Stimulated activated CD4-positive, alpha-beta T cell treated with anti-CD3 and anti-CD28 coated beads, TNF-alpha, amount 100 ng/mL, for 1 hour (primary cell): ENCODE measurements at regions not wholly inside any gene's neighbourhood (a gene's known extent, or its start where the extent isn't known, plus 50 kb on each side); places are given as distances from the start of the nearest gene placed in this dataset.

Experiments used
- DNase-seq, 3 donors: peaks; one replicate each; pipeline ENCODE4 v3.0.0-alpha.2; 2020; ENCODE audit warnings: low read depth in 3 of 3, low spot score in 1 of 3

- DNase-seq = no peak
Observed at GRCh38 chr3:170753421-170754310, 116.3 kb downstream of the RPL22L1 start.

GRCh38 chr3:170752571-170753155 lies 117.3 kb downstream of the RPL22L1 start:
- DNase-seq = no peak

GRCh38 chr3:170751899-170752293 lies 118.1 kb downstream of the RPL22L1 start:
- no peak for DNase-seq

GRCh38 chr3:170751083-170751898 lies 118.7 kb downstream of the RPL22L1 start:
- DNase-seq = no peak

GRCh38 chr3:170750478-170750830 lies 119.5 kb downstream of the RPL22L1 start:
- DNase-seq = no peak

GRCh38 chr3:170749765-170750477 lies 120.1 kb downstream of the RPL22L1 start:
- DNase-seq = no peak

GRCh38 chr3:170749185-170749584 lies 120.8 kb downstream of the RPL22L1 start:
- no peak for DNase-seq

- no peak for DNase-seq
Observed at GRCh38 chr3:170746175-170746942, 123.6 kb downstream of the RPL22L1 start.

GRCh38 chr3:170745211-170745718 lies 124.7 kb downstream of the RPL22L1 start:
- DNase-seq = no peak

GRCh38 chr3:170741756-170742529 lies 128.1 kb downstream of the RPL22L1 start:
- DNase-seq = no peak

- DNase-seq = no peak
Observed at GRCh38 chr3:170740726-170741591, 129.0 kb downstream of the RPL22L1 start.

- no peak for DNase-seq
Observed at GRCh38 chr3:170740285-170740684, 129.7 kb downstream of the RPL22L1 start.

GRCh38 chr3:170739410-170739809 lies 130.6 kb downstream of the RPL22L1 start:
- no peak for DNase-seq

GRCh38 chr3:170738766-170739165 lies 131.2 kb downstream of the RPL22L1 start:
- DNase-seq = no peak

GRCh38 chr3:170737498-170738162 lies 132.4 kb downstream of the RPL22L1 start:
- DNase-seq = no peak

GRCh38 chr3:170735821-170736220 lies 134.2 kb downstream of the RPL22L1 start:
- DNase-seq = no peak

- DNase-seq = no peak
Observed at GRCh38 chr3:170734735-170735065, 135.3 kb downstream of the RPL22L1 start.
